ENCODE measurements at regions not wholly inside any gene's neighbourhood (a gene's known extent, or its start where the extent isn't known, plus 50 kb on each side); places are given as distances from the start of the nearest gene placed in this dataset.

GRCh38 chr3:64399205-64399800 lies 174.0 kb upstream of the PRICKLE2 start:
- DNase-seq = no peak
- Histone ChIP-seq H3K9me3 (no peaks in the 10 kb centered on the region), H3K36me3 (no peaks in the 10 kb centered on the region), H3K27me3 (replicated peaks in 1 of 7) (no peaks in the 10 kb centered on the region), H3K27ac (no peak overlapping the region), H3K4me1 (no peaks in the 10 kb centered on the region), H3K4me3 (no peak overlapping the region)
- intact Hi-C loops (cut with DNase I; ENCODE audit: low total_unique reads) = loop anchor here (5.0 kb wide), 1 partner anchor 367 kb away; no protein-coding TSS in a partner anchor
- TF ChIP-seq POLR2A (IDR thresholded peaks at IDR 0.05) (no peak), CTCF (IDR thresholded peaks at IDR 0.05 in 8 of 11, conservative IDR thresholded peaks at IDR 0.05 in 3 of 11) (peak in 10 of 11 experiments; percentile 24 to 76 (median 60)), POLR2AphosphoS5 (IDR thresholded peaks at IDR 0.05) (no peak)

GRCh38 chr3:64398476-64398875 lies 173.2 kb upstream of the PRICKLE2 start:
- no peaks in the 10 kb centered on the region for H3K27me3 ChIP-seq (replicated peaks in 1 of 7)
- no peak for TF ChIP-seq CTCF (IDR thresholded peaks at IDR 0.05 in 8 of 11, conservative IDR thresholded peaks at IDR 0.05 in 3 of 11)
- no peak for TF ChIP-seq POLR2AphosphoS5 (IDR thresholded peaks at IDR 0.05)
- TF ChIP-seq POLR2A (IDR thresholded peaks at IDR 0.05) = no peak
- no peaks in the 10 kb centered on the region for H3K9me3 ChIP-seq
- H3K4me3 ChIP-seq = no peak overlapping the region
- 79 to 89% (median 86%) methylated on average over 4 of the region's 4 CpGs for WGBS, 5 donors
- intact Hi-C loops (cut with DNase I; ENCODE audit: low total_unique reads) = loop anchor here (5.0 kb wide), 1 partner anchor 366 kb away; no protein-coding TSS in a partner anchor
- H3K27ac ChIP-seq = no peak overlapping the region
- DNase-seq = no peak
- no peaks in the 10 kb centered on the region for H3K4me1 ChIP-seq
- H3K36me3 ChIP-seq = no peaks in the 10 kb centered on the region

GRCh38 chr3:64398006-64398405 lies 172.7 kb upstream of the PRICKLE2 start:
- Histone ChIP-seq H3K4me1 (no peaks in the 10 kb centered on the region), H3K27me3 (replicated peaks in 1 of 7) (no peaks in the 10 kb centered on the region), H3K36me3 (no peaks in the 10 kb centered on the region), H3K27ac (no peak overlapping the region), H3K9me3 (no peaks in the 10 kb centered on the region), H3K4me3 (no peak overlapping the region)
- no peak for TF ChIP-seq CTCF (IDR thresholded peaks at IDR 0.05 in 8 of 11, conservative IDR thresholded peaks at IDR 0.05 in 3 of 11)
- no peak for TF ChIP-seq POLR2AphosphoS5 (IDR thresholded peaks at IDR 0.05)
- TF ChIP-seq POLR2A (IDR thresholded peaks at IDR 0.05) = no peak
- no peak for DNase-seq
- WGBS, 5 donors = 83 to 94% (median 90%) methylated on average over 5 of the region's 5 CpGs
- intact Hi-C loops (cut with DNase I; ENCODE audit: low total_unique reads) = loop anchor here (5.0 kb wide), 1 partner anchor 366 kb away; no protein-coding TSS in a partner anchor

- H3K36me3 ChIP-seq = no peaks in the 10 kb centered on the region
- H3K4me1 ChIP-seq = no peaks in the 10 kb centered on the region
- intact Hi-C loops (cut with DNase I; ENCODE audit: low total_unique reads) = loop anchor here (5.0 kb wide), 1 partner anchor 365 kb away; no protein-coding TSS in a partner anchor
- H3K4me3 ChIP-seq = no peak overlapping the region
- WGBS, 5 donors = 91 to 100% (median 94%) methylated on average over 2 of the region's 2 CpGs
- no peak overlapping the region for H3K27ac ChIP-seq
- DNase-seq = no peak
- no peaks in the 10 kb centered on the region for H3K27me3 ChIP-seq (replicated peaks in 1 of 7)
- TF ChIP-seq CTCF (IDR thresholded peaks at IDR 0.05 in 8 of 11, conservative IDR thresholded peaks at IDR 0.05 in 3 of 11) (no peak), POLR2A (IDR thresholded peaks at IDR 0.05) (no peak), POLR2AphosphoS5 (IDR thresholded peaks at IDR 0.05) (no peak)
- H3K9me3 ChIP-seq = no peaks in the 10 kb centered on the region
Measured at GRCh38 chr3:64397573-64397972, 172.3 kb upstream of the PRICKLE2 start.

Data from spleen (tissue), 11 donors.